Activated CD8-positive, alpha-beta memory T cell treated with anti-CD3 and anti-CD28 coated beads, Interleukin-2, amount 50 U/mL, for 24 hours (primary cell): ENCODE measurements at regions not wholly inside any gene's neighbourhood (a gene's known extent, or its start where the extent isn't known, plus 50 kb on each side); places are given as distances from the start of the nearest gene placed in this dataset.

Experiments used
- DNase-seq: peaks from one replicate; pipeline ENCODE4 v3.0.0-alpha.2; 2020; ENCODE audit errors: extremely low read depth

- no peak for DNase-seq
Measured at GRCh38 chr1:221162352-221162751, 283.1 kb downstream of the HLX start.

GRCh38 chr1:221162939-221163338 lies 283.7 kb downstream of the HLX start:
- DNase-seq: no peak

- DNase-seq: no peak
Measured at GRCh38 chr1:221164029-221164428, 284.8 kb downstream of the HLX start.

- no peak for DNase-seq
Measured at GRCh38 chr1:221164951-221165838, 286.0 kb downstream of the HLX start.

GRCh38 chr1:221165839-221166500 lies 286.7 kb downstream of the HLX start:
- DNase-seq: no peak

GRCh38 chr1:221166559-221167318 lies 287.5 kb downstream of the HLX start:
- DNase-seq: no peak

- DNase-seq: no peak
Measured at GRCh38 chr1:221169447-221169889, 290.2 kb downstream of the HLX start.

- DNase-seq: no peak
Measured at GRCh38 chr1:221170171-221170570, 290.9 kb downstream of the HLX start.

GRCh38 chr1:221171768-221172167 lies 292.5 kb downstream of the HLX start:
- DNase-seq: no peak

GRCh38 chr1:221172841-221173240 lies 293.6 kb downstream of the HLX start:
- no peak for DNase-seq

GRCh38 chr1:221174330-221174993 lies 295.2 kb downstream of the HLX start:
- no peak for DNase-seq

GRCh38 chr1:221175249-221175648 lies 296.0 kb downstream of the HLX start:
- DNase-seq: no peak

- DNase-seq: no peak
Measured at GRCh38 chr1:221180704-221181368, 301.6 kb downstream of the HLX start.

- DNase-seq: no peak
Measured at GRCh38 chr1:221182791-221183533, 303.7 kb downstream of the HLX start.

- DNase-seq: no peak
Measured at GRCh38 chr1:221184131-221184794, 305.0 kb downstream of the HLX start.

GRCh38 chr1:221187174-221187573 lies 307.9 kb downstream of the HLX start:
- DNase-seq: no peak

GRCh38 chr1:221188458-221188857 lies 309.2 kb downstream of the HLX start:
- no peak for DNase-seq

GRCh38 chr1:221190249-221190648 lies 311.0 kb downstream of the HLX start:
- no peak for DNase-seq

- no peak for DNase-seq
Measured at GRCh38 chr1:221192055-221192454, 312.8 kb downstream of the HLX start.

GRCh38 chr1:221200464-221200863 lies 321.2 kb downstream of the HLX start:
- no peak for DNase-seq
